ENCODE measurements at regions not wholly inside any gene's neighbourhood (a gene's known extent, or its start where the extent isn't known, plus 50 kb on each side); places are given as distances from the start of the nearest gene placed in this dataset.

DNA sequence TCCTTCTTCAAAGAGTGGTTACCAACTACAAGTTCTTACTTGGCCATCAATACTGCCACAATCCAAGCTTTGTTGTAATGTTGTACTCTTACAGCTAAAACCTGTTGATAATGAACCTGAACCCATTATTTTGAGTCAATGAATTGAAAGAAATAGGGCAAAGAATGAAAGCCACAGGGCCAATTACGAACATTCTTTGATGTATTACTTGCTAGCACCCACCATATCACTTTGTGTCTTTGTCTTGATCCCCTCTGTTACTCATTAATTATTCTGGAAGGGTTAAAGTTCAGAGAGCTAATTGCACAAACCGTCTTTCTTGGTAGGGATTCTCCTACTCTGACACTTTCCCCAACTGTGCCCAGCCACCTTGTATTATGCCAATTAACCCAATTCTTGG is 53.2 kb upstream of the TFEC start:
- no peak for DNase-seq (ENCODE audit: low spot score)

DNA sequence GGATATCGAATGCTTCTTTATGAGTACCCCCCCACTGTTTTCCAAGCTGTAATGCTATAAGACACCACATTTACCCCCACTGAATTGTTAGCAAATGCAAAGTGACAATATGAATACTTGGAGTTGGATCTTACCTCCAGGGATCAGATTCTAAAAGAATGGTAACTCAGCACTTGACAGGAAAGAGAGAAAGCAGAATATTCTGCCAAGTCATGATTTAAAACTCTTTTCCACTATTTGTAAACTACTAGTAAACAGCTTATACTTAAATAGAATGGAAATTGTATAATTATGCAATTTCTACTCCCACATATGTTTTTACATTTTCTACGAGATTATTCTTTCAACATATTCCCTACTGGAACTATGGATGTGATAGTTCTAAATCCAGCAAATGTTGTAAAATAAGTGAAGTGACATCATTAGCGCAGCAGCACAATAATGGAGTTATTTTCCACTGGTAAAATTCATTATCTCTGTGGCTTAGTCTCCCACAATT is 56.0 kb upstream of the TFEC start:
- no peak for DNase-seq (ENCODE audit: low spot score)

DNA sequence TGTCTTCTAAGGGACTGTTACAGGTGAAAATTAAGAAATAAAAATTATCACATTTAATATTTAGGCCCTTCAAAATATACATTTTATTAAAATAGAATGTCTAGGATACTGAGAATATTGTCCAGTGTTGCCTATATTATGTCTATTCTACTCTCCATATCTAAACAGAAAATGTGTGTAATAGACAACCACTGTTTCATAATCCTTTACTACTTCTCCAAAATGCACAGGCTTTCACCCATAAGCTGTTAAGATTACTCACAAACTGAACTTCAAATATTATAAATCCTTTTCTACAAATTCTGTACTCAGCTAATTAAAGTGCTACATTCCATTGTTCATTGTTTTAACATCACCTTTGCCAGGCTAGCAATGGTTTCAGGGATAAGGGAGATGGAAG is 56.7 kb upstream of the TFEC start:
- DNase-seq (ENCODE audit: low spot score), result no peak

DNA sequence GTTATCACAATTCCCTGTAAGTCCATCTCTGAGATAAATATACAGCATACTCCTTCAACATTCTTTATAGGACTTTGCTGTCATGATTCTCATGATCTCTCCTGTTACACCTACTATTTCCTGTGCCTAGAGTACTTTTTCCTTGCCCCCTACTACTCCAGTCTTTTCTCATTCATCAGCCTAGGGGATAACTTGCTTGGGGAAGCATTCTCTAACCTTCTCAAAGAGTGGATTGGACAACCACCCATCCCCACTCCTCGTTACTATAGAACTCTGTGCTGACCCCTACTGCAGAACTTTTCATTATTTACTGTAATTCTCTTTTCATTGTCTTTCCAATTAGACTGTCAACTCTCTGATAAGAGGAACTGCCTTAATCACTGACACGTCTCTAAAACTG is 57.4 kb upstream of the TFEC start:
- no peak for DNase-seq (ENCODE audit: low spot score)

DNA sequence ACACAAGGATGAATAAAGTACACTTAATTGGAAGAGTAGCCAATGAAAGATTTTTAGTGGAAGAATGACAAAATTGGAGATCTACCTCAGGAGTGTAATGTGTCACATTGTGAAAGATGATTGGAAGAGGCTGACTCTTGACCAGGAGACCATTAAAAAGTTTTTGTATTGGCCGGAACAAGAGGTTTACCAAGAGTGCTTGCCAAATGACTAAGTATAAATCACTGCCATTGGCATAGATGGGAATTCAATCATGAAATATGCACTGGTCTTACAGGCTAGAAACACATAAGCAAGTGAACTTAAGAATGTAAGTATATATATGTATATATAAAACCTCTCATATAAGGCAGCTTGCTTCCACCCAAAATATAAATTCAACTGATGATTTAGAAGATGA is 58.7 kb upstream of the TFEC start:
- no peak for DNase-seq (ENCODE audit: low spot score)

DNA sequence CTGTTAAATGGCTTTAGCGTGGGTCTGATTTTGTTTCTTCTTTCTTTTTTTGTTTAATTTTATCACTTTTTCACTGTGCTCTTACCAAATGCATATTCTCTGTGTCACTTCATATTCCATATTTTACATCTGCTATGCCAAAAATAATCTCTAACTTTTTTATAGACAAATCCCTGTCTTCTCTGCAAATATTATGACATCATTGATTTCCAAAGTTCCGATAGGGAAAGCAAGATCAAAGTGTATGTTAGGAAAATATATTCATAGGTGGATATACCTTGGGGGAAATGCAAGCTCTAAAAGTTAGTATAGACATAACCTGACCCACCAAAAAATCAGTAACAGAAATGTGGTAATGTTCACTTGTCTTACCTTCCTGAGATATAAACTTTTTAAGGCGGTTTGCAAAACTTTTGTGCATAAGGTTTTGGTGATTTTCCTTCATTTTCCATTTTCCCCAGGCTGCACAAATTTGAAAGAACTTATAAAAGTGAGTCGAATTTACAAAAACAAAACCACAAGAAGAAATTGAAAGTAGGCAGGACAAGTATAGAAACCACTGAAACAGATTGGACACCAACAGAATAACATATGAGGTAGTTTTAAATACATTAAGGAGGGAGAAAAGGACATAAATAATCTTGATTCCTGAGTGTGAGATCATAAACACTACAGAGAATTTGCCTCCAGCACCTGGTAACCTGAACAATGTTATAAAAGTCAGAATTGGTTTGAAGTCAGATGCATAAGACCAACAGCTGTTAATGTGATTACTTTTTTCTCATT is 63.1 kb upstream of the TFEC start:
- no peak for DNase-seq (ENCODE audit: low spot score)

DNA sequence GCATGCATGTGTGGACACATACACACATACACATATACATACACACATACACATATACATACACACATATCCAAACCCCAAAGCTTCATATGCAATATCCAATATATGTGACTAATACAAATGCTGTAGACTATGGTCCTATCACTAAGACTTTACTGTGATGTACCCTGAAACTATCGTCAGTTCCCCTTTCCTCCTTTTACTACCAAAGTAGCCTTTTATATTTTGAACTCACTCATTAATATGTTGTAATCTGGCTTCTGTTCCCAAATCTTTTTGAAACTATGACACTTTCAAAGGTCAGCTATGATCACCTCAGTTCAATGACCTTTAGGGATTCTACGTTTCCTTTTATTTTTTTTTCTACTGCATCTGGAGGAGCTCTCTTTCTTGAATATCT is 64.8 kb upstream of the TFEC start:
- no peak for DNase-seq (ENCODE audit: low spot score)

DNA sequence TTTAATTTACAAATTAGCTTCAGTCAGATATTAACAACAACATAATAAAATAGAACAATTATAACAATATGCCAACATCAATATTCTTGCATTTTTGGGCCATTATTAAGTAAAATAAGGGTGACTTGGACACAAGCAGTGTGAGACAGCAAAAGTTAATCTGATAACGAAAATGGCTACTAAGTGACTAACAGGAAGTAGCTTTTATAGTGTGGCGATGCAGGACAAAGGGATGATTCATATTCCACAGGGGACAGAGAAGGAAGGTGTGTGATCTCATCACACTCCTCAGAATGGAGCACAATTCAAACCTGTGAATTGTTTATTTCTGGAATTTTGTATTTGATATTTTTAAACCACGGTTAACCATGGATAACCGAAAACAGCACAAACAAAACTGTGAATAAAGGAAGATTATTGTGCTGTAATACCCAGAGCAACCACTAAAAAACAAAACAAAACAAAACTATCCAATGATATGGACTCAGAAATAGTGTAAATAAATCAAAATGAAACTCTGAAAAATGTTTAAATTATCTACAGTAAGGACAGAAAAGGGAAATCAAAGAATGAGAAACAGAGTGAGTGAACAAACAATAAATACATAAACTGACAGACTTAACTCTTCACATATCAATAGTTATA is 66.9 kb upstream of the TFEC start:
- no peak for DNase-seq (ENCODE audit: low spot score)

DNA sequence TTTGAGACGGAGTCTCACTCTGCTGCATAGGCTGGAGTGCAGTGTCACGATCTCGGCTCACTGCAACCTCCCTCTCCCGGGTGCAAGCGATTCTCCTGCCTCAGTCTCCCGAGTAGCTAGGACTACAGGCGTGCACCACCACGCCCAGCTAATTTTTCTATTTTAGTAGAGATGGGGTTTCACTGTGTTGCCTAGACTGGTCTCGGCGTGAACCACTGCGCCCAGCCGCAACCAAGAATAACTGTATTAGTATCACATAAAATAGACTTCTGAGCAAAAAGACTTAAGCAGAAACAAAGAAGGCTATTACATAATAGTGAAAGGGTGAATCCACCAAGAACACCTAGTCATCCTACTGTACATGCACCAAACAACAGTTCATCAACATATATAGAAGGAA is 67.6 kb upstream of the TFEC start:
- no peak for DNase-seq (ENCODE audit: low spot score)

DNA sequence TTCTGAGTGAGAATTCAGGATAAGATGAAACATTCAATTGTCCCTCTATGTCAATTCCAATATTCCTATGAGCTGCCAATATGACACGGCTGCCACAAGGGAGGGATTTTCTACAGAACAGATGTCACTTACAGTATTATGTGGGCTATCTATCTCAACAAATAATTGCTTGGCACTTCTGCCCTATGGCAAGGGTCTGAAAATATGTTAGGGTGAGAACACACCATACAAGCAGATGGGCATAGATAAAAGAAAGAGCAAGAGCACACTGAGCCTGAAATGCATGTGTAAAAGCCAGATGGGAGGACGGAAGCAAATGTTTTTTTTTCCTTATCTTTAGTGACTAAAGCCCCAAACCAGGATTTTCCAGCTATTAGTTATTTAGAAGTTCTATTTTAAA is 70.1 kb upstream of the TFEC start:
- DNase-seq (ENCODE audit: low spot score), result no peak

DNA sequence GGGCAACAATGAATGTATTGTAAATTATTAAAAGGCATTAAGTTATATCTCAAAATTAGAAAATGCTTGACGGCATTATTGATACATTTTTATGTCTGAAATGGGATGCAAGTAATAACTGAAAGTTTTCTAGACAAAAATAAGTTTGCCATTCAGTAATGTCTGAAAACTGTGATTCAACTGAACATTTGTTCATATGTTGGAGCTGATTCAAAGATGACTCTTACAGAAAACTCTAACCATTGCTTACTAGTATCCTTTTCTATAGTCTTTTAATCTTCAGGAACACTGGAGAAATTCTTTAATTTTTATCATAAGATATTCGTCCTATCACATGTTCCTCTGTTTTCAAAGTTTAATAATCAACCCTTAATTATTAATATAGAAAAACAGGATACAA is 71.1 kb upstream of the TFEC start:
- no peak for DNase-seq (ENCODE audit: low spot score)

DNA sequence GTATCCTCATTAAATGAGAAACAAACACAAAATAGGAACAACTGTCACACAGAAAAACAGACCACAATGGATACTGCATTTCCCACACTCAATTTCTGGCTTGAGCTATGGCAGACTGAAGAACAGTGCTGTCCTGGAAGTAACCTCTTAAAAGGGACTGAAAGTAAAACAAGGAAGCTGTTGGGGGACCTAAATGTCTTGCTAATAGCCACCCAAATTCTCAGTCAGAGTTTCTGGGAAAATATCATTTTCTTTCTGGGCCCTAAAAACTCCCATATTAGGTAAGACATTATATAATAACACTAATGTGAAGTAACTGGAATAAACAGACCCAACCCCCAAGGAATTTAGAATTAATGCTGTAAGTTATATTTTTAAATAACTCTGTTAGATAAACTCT is 80.9 kb upstream of the TFEC start:
- DNase-seq (ENCODE audit: low spot score), result no peak

DNA sequence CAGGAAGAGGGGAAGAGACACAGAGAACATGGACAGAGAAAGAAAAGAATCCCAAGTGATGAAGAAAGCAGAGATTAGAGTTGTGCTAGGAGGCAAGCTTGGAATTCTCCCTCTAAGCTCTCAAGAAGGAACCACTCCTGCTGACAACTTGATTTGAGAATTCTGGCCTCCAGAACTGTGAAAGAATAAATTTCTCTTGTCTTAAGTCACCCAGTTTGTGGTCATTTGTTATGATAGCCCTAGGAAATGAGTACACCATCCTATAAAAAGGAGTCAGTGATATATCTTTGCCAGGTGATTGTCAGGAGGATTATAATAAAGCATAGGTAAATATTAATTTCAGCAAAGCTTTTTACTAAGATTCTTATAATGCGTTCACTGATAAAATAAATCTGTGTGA is 82.7 kb upstream of the TFEC start:
- no peak for DNase-seq (ENCODE audit: low spot score)

DNA sequence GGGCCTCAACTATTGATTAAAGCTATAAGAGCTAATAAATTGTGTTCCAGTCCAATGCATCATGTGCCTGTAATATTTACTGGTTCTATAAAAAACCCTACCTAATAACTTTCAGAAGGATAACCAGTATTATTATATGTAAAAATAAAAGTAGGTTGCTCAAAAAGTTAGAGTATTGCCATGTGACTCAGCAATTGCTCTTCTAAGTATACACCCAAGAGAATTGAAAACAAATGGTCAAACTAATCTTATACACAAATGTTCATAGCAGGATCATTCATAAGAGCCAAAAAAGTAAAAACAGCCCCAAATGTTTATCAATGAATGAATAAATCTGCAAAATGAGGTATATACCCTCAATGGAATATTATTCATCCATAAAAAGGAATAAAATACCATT is 89.5 kb upstream of the TES start:
- DNase-seq (ENCODE audit: low spot score), result no peak

DNA sequence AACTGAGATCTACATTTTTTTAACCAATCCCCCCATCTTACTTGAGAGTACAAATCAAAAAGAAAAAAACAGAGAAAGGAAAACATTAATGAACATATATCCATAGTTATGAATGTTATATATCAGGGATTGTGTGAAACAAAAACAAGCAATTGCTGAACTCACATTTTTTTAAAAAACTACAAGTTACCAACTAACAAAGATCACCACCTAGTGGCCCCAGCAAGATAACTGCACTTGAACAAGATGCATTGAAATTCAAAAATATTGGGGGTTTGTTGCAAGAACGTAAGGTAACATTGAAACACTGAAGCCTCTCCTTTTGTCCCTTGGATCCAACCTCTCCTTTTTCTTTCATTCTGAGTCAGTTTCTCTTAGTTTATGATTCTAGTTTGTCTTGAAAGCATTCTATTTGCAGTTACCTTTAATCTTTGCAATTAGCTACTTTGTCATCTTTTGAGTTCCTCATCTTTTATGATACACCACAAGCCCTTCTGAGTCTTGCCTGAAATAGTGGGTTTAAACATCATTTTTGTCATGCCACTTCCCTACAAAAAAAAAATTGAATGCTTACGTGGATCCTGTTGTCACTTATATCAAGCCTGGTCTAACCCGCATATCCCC is 87.3 kb upstream of the TES start:
- peak; percentile 15 for DNase-seq (ENCODE audit: low spot score)

DNA sequence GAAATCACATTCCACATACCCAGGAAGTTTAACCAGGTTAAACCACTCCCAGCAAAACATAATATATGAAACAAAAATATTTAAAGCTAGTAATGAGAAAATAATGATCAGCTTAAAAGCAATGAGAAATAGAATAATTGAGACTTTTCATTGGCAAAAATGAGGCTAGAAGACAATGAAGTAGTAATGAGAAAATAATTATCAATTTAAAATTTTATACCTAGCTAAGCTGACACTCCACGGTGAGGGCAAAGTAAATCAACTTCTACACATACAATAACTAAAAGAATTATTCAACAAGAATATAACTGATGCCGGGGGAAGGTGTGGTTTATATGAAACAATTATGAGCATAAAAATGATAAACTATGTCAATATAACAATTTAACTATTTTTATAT is 82.2 kb upstream of the TES start:
- no peak for DNase-seq (ENCODE audit: low spot score)

DNA sequence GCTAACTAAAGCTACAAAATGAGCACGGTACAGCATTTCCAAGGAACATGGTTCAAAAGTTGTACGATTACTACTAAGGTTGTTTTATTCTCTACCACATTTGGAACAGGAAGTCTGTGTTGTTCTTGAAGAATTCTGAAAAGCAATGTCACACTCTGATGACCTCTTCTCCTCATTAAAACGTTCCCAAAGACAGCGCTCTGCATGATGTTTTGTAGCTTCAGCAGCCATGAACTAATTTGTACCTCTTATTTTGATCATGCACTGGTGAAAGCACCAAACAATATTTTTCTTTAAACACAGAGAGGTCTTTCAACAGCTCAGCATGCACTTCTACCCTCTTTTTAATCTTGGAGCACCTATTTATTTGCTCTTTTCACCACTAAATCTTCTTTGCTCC is 75.0 kb upstream of the TES start:
- no peak for DNase-seq (ENCODE audit: low spot score)

DNA sequence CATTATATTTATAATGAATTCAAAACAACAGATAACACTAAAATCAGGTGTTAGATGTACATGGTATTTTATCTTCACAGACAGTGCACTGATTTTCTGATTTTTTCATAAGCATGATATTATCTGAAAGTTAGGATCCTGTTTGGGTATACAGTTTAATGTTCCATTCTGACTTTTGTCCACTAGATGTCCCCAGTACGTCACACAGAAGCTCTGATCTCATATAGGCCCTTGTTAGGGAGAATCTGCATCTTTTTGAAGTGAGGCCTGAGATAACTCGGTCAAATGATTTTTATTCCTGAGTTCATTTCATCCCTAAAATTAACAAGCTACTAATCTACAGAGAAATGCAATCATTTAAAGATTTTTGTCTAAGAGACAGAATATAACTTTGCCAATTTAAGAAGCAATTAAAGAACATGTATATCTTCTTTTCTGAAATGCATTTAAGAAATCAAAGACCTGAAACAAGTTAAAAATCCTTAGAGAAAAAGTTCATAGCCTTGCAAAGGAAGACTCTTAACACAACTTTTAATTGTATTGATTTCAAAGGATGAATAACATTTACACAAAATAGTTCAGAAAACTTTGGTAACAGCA is 72.0 kb upstream of the TES start:
- peak; percentile 74 for DNase-seq (ENCODE audit: low spot score)

DNA sequence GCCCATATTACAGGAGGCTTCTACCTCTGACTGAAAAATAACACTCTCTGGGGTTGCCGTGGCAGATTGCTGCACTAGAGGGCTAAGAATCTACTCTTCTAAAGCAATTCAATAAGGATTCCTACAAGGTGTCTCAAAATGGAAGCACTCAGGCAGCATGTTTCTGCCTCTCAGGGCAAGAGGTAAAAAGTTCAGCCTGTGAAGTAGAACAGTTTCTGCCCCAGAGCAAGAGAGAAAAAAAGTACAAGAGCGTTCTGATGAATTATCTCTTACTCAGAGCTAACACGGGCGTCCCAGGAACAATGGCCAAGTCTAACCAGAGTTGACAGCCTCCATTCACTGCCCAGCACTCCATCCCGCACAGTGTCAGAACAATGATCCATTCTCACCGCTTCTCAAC is 71.3 kb upstream of the TES start:
- peak; percentile 87 for DNase-seq (ENCODE audit: low spot score)

DNA sequence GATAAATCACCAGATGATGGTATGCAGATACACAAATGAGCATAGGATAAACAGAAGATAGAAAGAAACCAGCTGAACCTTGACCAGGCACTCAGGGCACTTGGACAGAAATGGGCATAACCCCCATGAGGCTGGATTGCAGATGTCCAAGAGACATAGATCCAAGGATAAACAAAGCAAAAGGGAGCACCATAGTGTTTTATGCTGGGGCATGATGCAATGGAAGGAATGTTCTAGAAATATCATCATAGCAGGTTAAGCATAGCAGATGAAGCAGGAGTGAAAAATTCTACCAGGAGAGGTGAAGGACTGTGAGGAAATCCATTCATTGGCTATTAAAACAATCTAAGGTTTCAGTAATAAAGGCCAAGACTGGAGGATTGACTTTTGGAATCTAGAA is 70.5 kb upstream of the TES start:
- DNase-seq (ENCODE audit: low spot score), result no peak

DNA sequence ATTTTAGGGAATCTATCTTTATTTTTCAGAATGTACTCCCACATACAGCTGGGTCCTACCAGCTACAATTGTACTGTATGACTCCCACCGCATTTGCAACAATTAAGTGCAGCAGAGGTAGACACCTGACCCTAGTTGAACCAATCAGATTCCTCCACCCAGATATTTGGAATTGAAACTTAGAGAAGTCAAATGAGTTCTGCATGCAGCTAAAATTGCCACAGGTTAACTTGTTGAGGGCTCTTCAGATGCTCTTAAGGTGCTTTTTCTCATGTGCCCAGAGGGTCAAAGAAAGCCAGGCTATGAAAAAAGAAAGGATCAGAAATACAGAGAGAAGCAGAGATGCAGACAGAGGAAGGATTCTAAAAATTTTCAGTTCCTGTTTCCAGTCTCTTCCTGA is 68.0 kb upstream of the TES start:
- no peak for DNase-seq (ENCODE audit: low spot score)

DNA sequence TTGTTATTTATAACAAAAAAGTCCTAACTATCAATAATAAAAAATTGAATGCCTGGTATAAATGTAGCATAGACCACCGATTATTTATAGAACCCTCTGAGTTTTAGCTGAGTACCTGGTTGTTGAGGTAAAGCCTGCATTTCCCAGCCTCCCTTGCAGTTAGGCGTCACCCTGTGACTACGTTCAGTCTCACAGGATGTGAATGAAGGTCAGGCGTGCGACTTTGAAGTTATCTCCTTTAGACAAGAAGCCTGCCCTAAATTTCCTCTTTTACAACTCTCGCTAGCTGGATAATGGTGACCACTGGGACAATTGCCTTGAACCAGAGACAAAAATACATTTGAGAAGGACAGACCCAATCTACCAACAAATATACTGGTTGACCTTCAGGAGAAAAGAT is 67.5 kb upstream of the TES start:
- no peak for DNase-seq (ENCODE audit: low spot score)

DNA sequence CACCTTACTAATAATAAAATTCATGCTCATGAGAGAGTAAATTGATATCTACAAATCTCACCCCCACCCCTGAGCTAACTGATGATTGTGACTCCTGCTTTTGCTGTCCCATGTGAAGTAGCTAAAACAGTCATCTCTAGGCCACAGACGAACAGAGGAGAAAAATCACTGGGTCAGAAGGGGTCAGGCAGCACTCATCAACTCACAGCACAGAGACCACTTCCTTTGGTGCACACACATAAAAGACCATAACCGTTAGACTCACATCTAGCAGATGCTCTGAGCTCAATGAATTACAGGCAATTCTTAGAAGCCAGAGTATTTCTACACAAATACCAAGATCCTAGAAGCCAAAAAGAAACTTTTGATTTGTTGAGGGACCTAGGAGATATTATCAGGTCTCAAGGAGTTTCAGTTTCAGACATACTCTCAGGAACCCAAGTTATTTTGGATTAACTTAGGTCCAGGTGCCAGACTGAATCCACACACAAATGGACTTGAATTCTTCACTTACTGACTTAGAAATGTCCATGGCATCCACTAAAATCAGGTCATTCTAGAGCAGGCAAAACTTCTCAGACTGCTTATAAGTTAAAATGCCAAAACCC is 65.0 kb upstream of the TES start:
- no peak for DNase-seq (ENCODE audit: low spot score)
